GM10266 (cell line): ENCODE measurements at regions not wholly inside any gene's neighbourhood (a gene's known extent, or its start where the extent isn't known, plus 50 kb on each side); places are given as distances from the start of the nearest gene placed in this dataset.

Experiments
- DNase-seq: peaks from one replicate; pipeline ENCODE4 v3.0.0; 2012; ENCODE audit errors: extremely low spot score
- TF ChIP-seq, protein P1 (sequence below): IDR thresholded peaks from 2 replicates; pipeline ENCODE4 v1.5.1; 2012; ENCODE audit warnings: mild to moderate bottlenecking, low read depth; ENCODE audit not compliant: control insufficient read depth, insufficient read depth; ENCODE audit errors: missing control alignments

GRCh38 chr15:94991718-94992117 lies 760.4 kb downstream of the MCTP2 start:
- TF ChIP-seq, protein P1, sequence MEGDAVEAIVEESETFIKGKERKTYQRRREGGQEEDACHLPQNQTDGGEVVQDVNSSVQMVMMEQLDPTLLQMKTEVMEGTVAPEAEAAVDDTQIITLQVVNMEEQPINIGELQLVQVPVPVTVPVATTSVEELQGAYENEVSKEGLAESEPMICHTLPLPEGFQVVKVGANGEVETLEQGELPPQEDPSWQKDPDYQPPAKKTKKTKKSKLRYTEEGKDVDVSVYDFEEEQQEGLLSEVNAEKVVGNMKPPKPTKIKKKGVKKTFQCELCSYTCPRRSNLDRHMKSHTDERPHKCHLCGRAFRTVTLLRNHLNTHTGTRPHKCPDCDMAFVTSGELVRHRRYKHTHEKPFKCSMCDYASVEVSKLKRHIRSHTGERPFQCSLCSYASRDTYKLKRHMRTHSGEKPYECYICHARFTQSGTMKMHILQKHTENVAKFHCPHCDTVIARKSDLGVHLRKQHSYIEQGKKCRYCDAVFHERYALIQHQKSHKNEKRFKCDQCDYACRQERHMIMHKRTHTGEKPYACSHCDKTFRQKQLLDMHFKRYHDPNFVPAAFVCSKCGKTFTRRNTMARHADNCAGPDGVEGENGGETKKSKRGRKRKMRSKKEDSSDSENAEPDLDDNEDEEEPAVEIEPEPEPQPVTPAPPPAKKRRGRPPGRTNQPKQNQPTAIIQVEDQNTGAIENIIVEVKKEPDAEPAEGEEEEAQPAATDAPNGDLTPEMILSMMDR: no peak
- no peak for DNase-seq

DNA sequence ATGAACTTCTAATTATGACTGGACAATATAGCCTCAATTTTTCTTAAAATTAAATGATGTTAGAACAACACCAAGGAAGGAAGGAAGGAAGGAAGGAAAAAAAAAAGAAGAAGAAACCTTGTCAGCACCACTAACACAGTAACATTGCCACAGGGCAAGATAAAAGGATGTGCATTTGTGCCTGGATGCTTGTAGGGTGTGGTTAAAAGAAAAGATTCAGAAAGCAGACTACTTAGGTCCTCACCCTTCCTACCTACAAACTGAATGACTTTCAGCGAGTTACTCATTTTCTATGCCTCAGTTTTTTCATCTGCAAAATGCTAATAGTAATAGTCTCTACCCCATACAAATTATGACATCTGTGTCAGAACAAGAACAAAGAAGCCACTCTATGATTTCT lies 778.3 kb downstream of the MCTP2 start:
- no peak for DNase-seq
- TF ChIP-seq, protein P1: no peak

GRCh38 chr15:95013381-95013780 lies 782.0 kb downstream of the MCTP2 start:
- TF ChIP-seq, protein P1: no peak
- no peak for DNase-seq

- DNase-seq: no peak
- TF ChIP-seq, protein P1: no peak
Measured at GRCh38 chr15:95016511-95017229, 785.3 kb downstream of the MCTP2 start.

DNA sequence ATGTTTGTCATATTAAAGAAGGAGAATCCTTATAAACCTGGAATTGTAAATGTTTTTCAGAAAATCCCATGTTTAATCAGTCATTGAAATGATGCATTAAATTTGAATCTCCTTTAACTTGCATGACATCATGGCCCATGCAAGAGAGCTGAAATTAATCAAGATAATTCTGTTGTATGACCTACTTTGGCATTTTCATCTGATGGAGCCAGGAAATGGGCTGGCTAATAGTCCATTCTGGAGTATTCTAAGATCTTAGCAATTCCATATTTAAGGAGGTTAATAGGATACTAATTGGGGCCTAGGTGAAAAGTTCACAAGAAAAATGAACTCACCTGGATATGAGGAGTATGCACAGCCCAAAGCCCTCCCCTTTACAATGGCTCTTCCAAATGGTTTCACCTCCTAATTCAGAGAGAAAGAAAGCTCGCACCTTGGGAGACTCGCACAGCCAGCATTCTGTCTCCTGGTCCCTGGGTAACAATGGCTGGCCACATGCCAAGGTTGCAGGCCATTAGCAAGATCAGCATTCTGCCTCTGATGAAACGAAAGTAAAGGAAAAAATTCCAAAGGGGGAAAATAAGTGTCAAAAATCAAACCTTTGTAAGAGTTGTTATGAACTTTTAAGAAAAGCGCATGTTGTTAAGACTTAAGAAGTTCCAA lies 786.4 kb downstream of the MCTP2 start:
- no peak for DNase-seq

DNA sequence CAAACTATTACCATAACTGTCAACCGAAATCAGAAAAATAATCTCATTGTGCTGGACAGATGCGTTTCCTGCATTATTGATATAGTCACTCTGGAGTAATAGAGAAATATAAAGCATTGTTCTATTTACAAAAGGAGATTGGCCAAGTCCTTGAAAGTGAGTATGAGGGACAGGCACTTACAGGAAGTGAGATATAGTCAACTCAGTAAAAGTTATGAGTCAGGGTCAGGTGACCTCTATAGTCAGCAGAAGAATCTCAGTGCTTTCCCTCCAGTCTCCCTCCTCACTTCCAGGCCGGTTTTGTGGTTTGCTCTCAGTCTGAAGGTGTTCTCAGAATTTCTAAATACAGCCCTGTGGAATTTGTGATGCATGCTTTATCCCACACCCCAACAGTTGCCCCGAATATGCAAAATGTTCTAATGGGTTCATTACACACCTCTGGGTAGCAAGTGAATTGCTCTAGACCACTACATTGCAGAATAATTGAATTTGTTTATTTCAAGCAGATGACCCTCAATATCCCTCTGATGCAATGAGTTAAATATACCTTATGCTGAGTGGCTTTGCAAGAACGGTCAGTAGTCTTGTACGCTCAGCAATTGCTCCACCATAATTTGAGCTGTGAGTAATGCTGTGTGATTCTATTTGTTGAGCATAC lies 787.7 kb downstream of the MCTP2 start:
- DNase-seq: no peak

More for the DNA sequence above, 786.4 kb downstream of the MCTP2 start:
- TF ChIP-seq, protein P1: no peak

GRCh38 chr15:95019907-95020306 lies 788.5 kb downstream of the MCTP2 start:
- DNase-seq: no peak
- TF ChIP-seq, protein P1: no peak

More for the DNA sequence above, 787.7 kb downstream of the MCTP2 start:
- TF ChIP-seq, protein P1: no peak
